DND-41 (cell line): ENCODE measurements at regions not wholly inside any gene's neighbourhood (a gene's known extent, or its start where the extent isn't known, plus 50 kb on each side); places are given as distances from the start of the nearest gene placed in this dataset.
"Not testable (repeated sequence)": the region's sequence is repeated elsewhere in the genome, so short reads cannot be mapped to it uniquely, and the experiment has no call there.

Experiments used
- ATAC-seq: fragments of 200-7000 bp; cut with Tn5 transposase; 3 replicates; pipeline ENCODE4 v1.9.1; 2021; ENCODE audit warnings: low read depth; ENCODE audit not compliant: insufficient read depth
- DNase-seq: peaks from one replicate; pipeline ENCODE4 v3.0.0-alpha.2; 2020
- H2AFZ ChIP-seq: 2 replicates; pipeline ENCODE4 v1.6.0; 2012; ENCODE audit warnings: low read depth, low read length
- H3K27ac ChIP-seq: 2 replicates; pipeline ENCODE4 v1.5.1; 2012; ENCODE audit warnings: low read length, inconsistent platforms
- H3K27me3 ChIP-seq: fragments of 200-600 bp; sonication (generic); 2 replicates; pipeline ENCODE4 v1.6.0; 2012; ENCODE audit warnings: low read length, mild to moderate bottlenecking, inconsistent platforms; ENCODE audit not compliant: insufficient read depth, poor library complexity
- H3K36me3 ChIP-seq: 2 replicates; pipeline ENCODE4 v1.5.1; 2012; ENCODE audit warnings: low read length, inconsistent platforms; ENCODE audit not compliant: insufficient read depth
- H3K4me1 ChIP-seq: 2 replicates; pipeline ENCODE4 v1.5.1; 2012; ENCODE audit warnings: mild to moderate bottlenecking, low read length; ENCODE audit not compliant: insufficient read depth
- H3K4me2 ChIP-seq: 2 replicates; pipeline ENCODE4 v1.6.0; 2012; ENCODE audit warnings: mild to moderate bottlenecking, moderate library complexity, low read length, inconsistent platforms; ENCODE audit not compliant: insufficient read depth
- H3K4me3 ChIP-seq, 2 experiments: fragments of 200-600 bp in 1 of 2; shearing (Covaris generic) in 1 of 2; 2 replicates each; pipeline ENCODE4 v1.5.1; 2012 to 2016; ENCODE audit warnings: inconsistent platforms in 2 of 2, low read length in 2 of 2, mild to moderate bottlenecking in 2 of 2, low read depth in 1 of 2, moderate library complexity in 1 of 2
- H3K79me2 ChIP-seq: 2 replicates; pipeline ENCODE4 v1.6.0; 2012; ENCODE audit warnings: low read length, inconsistent platforms; ENCODE audit not compliant: insufficient read depth
- H3K9ac ChIP-seq: 2 replicates; pipeline ENCODE4 v1.6.0; 2012; ENCODE audit warnings: low read depth, mild to moderate bottlenecking, inconsistent platforms, low read length, moderate library complexity
- H3K9me3 ChIP-seq: 2 replicates; pipeline ENCODE4 v1.5.1; 2012; ENCODE audit warnings: low read length, moderate library complexity, mild to moderate bottlenecking, inconsistent platforms; ENCODE audit not compliant: insufficient read depth, severe bottlenecking
- H4K20me1 ChIP-seq: 2 replicates; pipeline ENCODE4 v1.6.0; 2012; ENCODE audit warnings: low read length; ENCODE audit not compliant: insufficient read depth
- EZH2 ChIP-seq: IDR thresholded peaks from 3 replicates; pipeline ENCODE4 v1.6.1; 2012; ENCODE audit warnings: borderline replicate concordance, low read depth, mild to moderate bottlenecking, moderate library complexity, low read length, inconsistent platforms; ENCODE audit not compliant: severe bottlenecking
- TF ChIP-seq, protein P1 (sequence below): IDR thresholded peaks from 2 replicates; pipeline ENCODE4 v1.5.1; 2012; ENCODE audit warnings: borderline replicate concordance, low read length, moderate library complexity, mild to moderate bottlenecking; ENCODE audit not compliant: poor library complexity, severe bottlenecking; ENCODE audit errors: extremely low read depth

DNA sequence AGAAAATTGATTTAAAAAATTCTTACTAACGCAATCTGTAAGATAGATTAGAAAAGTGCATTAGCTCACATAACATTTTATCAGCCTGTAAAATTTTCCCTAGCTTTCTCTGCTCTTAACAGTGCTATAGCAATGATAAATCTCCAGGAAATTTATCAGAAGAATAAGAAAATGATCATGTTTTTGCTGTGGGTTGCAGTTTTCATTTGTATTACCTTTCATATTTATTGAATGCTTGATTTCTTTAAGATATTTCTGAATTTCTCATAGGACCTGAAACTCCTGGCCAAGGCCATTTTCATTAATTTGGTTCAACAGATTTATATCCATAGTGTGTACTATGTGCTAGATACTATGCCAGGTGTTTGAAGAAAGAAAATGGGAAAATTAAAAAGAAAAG lies 130.3 kb upstream of the STARD13 start:
- no peaks in the 10 kb centered on the region for H3K9me3 ChIP-seq
- TF ChIP-seq, protein P1, sequence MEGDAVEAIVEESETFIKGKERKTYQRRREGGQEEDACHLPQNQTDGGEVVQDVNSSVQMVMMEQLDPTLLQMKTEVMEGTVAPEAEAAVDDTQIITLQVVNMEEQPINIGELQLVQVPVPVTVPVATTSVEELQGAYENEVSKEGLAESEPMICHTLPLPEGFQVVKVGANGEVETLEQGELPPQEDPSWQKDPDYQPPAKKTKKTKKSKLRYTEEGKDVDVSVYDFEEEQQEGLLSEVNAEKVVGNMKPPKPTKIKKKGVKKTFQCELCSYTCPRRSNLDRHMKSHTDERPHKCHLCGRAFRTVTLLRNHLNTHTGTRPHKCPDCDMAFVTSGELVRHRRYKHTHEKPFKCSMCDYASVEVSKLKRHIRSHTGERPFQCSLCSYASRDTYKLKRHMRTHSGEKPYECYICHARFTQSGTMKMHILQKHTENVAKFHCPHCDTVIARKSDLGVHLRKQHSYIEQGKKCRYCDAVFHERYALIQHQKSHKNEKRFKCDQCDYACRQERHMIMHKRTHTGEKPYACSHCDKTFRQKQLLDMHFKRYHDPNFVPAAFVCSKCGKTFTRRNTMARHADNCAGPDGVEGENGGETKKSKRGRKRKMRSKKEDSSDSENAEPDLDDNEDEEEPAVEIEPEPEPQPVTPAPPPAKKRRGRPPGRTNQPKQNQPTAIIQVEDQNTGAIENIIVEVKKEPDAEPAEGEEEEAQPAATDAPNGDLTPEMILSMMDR: no peak
- no peaks in the 10 kb centered on the region for H3K27me3 ChIP-seq
- no peaks in the 10 kb centered on the region for H3K36me3 ChIP-seq
- no peaks in the 10 kb centered on the region for H4K20me1 ChIP-seq
- ATAC-seq (no peak), DNase-seq (no peak)
- H3K9ac ChIP-seq: no peak overlapping the region
- H3K27ac ChIP-seq: no peak overlapping the region
- no peaks in the 10 kb centered on the region for H3K79me2 ChIP-seq
- H3K4me2 ChIP-seq: no peak overlapping the region
- H3K4me1 ChIP-seq: no peaks in the 10 kb centered on the region
- no peak overlapping the region for H2AFZ ChIP-seq
- no peak overlapping the region for H3K4me3 ChIP-seq

DNA sequence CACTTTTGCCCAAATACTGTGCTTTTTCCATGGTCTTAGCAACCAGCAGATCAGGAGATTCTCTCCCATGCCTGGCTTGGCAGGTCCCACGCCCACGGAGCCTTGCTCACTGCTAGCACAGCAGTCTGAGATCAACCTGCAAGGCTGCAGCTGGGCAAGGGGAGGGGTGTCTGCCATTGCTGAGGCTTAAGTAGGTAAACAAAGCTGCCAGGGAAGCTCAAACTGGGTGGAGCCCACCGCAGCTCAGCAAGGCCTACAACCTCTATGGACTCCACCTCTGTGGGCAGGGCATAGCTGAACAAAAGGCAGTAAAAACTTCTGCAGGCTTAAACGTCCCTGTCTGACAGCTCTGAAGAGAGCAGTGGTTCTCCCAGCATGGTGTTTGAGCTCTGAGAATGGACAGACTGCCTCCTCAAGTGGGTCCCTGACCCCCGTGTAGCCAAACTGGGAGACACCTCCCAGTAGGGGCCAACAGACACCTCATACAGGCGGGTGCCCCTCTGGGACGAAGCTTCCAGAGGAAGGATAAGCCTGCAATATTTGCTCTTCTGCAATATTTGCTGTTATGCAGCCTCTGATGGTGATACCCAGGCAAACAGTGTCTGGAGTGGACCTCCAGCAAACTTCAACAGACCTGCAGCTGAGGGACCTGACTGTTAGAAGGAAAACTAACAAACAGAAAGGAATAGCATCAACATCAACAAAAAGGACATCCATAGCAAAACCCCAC lies 132.8 kb upstream of the STARD13 start:
- not testable (repeated sequence) for H4K20me1 ChIP-seq, H3K4me3 ChIP-seq, H2AFZ ChIP-seq, H3K4me2 ChIP-seq, H3K9me3 ChIP-seq, H3K79me2 ChIP-seq, H3K9ac ChIP-seq, ATAC-seq, H3K27ac ChIP-seq, H3K27me3 ChIP-seq, H3K36me3 ChIP-seq, DNase-seq, H3K4me1 ChIP-seq

DNA sequence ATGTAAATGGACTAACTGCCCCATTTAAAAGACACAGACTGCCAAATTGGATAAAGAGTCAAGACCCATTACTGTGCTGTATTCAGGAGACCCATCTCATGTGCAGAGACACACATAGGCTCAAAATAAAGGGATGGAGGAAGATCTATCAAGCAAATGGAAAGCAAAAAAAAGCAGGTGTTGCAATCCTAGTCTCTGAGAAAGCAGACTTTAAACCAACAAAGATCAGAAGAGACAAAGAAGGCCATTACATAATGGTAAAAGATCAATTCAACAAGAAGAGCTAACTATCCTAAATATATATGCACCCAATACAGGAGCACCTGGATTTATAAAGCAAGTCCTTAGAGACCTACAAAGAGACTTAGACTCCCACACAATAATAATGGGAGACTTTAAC lies 134.6 kb upstream of the STARD13 start:
- H3K36me3 ChIP-seq, H3K27ac ChIP-seq, H3K27me3 ChIP-seq, DNase-seq, ATAC-seq, H2AFZ ChIP-seq, H3K9ac ChIP-seq, H3K4me3 ChIP-seq, H3K4me2 ChIP-seq, H3K79me2 ChIP-seq, H3K9me3 ChIP-seq, H4K20me1 ChIP-seq, H3K4me1 ChIP-seq: not testable (repeated sequence)

DNA sequence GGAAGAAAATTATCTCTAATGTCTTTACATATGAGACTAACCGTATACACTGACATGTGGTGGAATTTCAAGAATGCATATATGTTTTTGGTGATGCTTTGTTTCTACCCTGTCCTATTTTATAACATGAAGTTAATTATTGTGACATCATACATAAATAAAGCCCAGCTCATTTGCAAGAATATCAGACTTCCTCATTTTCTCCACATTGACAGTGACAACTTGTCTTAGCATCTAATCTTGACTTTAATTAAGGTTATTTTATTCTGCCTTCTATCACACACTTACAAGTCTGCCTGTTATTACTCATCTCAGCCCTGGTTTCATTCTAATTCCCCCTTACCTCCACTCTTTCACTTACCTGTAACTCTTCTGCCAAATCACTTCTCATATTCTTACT lies 140.6 kb upstream of the STARD13 start:
- H2AFZ ChIP-seq: no peak overlapping the region
- H3K79me2 ChIP-seq: no peaks in the 10 kb centered on the region
- no peak for DNase-seq
- no peak overlapping the region for H3K9ac ChIP-seq
- no peaks in the 10 kb centered on the region for H3K4me1 ChIP-seq
- H3K27ac ChIP-seq: no peak overlapping the region
- no peak for ATAC-seq
- no peak overlapping the region for H3K4me2 ChIP-seq
- H3K36me3 ChIP-seq: no peaks in the 10 kb centered on the region
- H4K20me1 ChIP-seq: no peaks in the 10 kb centered on the region
- H3K27me3 ChIP-seq: no peaks in the 10 kb centered on the region
- no peaks in the 10 kb centered on the region for H3K9me3 ChIP-seq
- TF ChIP-seq EZH2: no peak
- TF ChIP-seq, protein P1: no peak
- no peak overlapping the region for H3K4me3 ChIP-seq
